Retina (tissue), 1 donor: ENCODE measurements at regions not wholly inside any gene's neighbourhood (a gene's known extent, or its start where the extent isn't known, plus 50 kb on each side); places are given as distances from the start of the nearest gene placed in this dataset.
A peak's percentile ranks its signal among the peaks of the same experiment; 100 is the strongest.

Experiments
- DNase-seq: peaks from one replicate; pipeline ENCODE4 v3.0.0-alpha.2; 2016

DNA sequence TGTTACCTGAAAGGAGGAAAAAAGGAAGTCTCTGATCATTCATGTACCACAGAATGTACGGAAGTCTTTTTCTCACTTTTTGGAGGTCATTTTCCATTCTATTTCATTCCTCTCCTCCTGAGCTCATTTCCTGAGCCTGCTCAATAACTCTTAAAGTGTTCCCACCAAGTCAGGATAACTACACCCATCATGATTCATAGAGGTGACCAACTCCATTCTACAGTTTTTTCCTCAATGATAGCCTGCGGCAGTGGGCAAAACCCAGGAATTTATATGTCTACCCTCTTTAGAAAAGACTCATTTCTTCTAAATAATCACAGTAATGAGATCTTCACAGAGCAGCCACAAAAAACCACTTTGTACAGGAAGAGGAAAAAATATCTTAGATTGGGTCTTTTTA is 372.5 kb downstream of the RBM43 start:
- no peak for DNase-seq

DNA sequence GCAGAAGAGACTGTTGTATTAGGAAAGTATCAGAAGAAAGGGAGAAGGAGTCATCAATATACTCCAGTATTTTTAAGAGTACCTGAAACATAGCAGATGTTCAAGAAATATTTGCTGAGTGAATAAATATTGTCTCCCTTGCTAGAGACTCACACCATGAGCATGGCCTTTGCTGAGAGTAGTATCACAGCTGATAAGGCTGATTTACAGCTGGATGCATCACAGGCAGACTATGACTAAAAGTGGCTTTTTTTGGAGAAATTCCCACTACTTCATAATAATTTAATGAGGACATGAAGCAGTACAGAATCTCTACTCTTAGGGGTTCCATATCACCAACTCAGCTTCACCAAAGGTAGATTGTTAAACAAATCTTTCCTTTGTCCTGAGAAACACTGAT is 373.3 kb downstream of the RBM43 start:
- DNase-seq: no peak

DNA sequence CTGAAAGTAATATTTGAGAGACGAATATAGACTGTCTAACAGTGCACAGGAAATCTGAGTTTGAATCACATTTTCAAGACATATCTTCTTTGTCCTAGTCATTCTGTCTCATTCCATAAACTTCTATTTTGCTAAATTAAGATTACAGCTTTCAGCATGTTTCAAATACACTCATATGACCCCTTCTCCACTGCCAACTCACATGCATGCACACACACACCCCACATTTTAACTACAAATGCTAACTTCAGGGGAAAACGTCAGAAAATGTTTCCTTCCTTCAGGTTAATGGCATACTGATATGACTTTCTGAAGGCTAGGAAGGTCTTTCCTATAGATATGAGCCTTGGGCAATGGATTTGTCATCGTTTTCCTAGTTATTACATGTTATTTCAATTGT is 373.7 kb downstream of the RBM43 start:
- DNase-seq: no peak

DNA sequence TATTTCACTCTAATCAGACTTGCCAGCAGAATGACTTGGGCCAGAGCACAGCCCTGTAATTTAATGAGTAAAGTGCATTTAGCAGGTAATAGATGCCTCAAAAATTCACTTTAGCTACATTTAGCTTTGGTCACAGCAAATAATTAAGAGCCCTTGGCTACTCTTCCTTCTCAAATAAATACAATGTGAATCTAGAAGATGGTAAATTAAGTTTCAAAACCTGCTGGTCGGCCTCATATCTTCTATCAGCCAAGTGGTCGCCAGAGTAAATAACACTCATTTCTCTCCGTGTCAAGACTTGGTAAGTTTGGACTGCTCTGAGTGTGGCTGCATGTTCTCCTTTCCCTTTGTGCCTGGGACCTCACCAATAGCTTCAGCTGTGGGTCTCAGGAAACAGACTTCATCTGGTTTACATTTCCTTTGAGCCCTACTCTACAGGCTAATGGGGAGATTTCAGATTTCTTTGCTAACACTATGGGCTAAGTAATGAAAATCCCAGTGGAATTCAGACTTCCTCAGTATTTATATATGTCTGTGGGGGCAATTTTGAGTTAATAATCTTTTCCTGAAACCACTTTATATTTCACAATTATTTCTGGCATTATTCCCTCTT is 375.8 kb downstream of the RBM43 start:
- DNase-seq: no peak

DNA sequence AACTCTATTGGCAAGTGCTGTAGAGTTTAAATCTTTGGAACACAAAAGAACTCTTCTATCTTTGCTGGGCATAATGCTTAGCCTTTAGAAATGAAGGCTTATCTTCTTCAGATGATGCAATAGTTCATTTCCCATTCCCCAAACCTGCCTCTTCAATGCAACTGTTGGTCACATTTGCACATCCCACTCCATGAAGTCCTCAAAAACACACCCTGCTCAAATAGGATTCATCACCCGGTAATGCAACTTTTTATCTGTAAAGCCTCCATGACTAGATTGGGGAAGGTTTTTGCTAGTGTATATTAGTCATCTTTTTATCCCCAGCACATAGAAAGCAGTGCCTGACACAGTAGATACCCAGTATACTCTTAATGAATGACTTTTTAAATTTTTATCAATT is 376.4 kb downstream of the RBM43 start:
- DNase-seq: no peak

DNA sequence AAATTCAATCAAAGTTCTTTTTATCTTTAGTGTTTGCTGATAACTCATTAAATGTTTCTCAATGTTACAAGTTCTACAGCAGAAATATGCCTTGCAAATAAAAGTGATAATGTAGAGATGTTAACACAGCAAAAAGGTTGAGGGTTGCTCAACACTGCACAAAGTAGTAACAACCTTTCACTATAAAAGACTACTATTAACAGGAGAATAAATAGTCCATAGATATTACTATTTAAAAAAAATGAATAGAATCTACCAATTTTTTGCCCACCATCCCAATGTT is 378.1 kb downstream of the RBM43 start:
- DNase-seq: no peak

DNA sequence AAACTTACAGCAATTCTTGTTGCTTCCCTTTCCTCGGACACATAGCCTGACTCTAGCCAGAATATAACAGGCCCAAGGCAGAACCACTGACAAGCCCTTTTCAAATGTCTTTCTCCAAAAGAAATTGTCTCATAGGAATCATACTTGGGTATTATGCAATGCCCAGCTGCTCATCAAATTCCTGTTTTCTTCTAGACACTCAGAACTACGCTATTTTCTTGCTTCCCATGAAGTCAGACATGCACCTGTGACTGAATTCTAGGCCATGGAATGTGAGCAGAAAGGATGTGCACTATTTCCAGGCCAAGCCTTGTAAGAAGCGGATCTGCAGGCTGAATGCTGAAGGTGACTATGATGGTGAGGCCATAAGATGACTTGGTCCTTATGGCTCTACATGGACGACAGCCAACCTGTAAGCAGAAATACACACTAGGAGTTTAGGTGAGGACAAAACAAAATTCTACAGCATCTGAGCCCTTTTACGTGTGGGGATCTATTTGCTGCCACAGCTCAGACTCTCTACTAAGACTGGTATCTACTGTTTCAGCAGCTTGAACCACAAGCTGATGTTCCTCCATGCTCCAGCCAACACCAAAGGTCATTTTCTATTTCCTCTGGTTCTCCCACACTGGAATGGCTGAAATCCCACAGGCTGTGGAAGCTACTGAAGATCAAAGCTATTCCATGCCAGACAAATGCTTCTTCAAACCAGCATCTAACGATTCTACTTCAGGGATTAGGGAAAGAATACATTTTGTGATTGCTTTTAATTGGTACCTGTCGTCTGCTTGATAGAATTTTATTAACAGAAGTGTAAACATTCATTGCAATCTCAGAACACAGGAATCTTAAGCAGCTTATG is 378.7 kb downstream of the RBM43 start:
- no peak for DNase-seq

DNA sequence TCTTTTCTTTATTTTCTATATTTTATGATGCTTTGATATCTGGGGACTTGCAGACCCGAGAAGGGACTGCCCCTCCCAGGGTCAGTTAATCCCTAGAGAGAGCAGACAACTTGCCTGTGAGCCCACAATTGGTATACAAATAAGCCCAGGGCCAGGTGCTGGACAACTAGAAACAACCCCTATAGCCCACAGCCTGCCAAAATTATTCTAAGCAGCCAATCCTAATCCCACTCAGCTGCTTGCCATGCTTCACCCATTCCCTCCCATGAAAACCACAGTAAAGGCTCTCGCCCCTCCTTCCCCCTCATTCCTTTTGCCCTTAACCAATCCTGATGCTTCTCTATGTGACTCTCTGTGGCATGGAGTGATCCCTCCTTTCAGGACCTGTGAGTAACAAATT is 380.7 kb downstream of the RBM43 start:
- DNase-seq: no peak

DNA sequence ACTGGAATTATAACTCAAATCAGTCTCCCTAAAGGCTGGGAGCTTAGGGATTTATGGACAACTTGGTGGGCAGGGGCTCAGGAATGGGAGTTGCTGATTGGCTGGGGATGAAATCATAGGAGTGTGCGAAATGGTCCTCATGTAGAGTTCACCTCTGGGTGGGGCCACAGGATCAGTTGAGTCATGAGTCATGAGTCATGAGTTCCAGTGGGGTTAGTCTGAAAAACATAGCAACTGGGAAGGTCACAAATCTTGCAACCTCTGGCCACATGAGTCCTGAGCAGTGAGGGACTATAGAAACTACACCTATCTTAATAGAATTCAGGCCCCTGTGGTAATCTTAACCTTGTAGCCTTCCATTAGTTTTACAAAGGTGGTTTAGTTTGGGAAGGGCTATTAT is 383.3 kb downstream of the RBM43 start:
- no peak for DNase-seq

DNA sequence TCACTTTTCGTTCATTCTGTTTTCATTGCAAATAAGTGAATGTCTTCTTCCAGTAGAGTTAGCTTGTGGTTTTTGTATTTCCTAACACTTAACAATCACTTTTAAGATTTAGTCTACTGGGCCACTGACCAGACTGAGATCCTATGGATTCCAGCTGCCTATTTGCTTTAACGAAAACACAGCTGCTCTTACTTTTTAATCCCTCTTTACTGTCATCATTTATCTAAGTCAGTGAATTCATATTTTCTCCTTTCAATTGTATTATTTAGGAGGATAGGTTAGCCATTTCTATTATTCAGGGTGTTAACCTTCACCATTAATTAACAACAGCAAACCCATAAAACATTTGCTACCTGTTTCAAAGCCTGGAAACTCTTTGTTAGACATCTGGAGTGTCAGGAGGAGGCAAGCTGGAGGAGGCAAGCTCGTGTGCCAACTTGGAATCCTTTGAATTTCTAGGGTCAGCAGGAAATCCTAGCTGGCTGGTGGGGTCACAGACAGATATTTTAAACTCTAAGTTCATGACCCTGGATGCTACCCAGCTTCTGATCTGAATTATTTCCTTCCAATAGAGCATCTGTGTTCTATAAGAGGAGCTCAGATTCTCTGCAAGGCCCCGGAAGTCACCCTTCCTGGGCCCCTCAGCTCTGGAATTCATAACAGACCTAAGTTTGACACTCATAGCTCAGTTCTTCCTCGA is 385.3 kb downstream of the RBM43 start:
- peak; percentile 17 for DNase-seq

DNA sequence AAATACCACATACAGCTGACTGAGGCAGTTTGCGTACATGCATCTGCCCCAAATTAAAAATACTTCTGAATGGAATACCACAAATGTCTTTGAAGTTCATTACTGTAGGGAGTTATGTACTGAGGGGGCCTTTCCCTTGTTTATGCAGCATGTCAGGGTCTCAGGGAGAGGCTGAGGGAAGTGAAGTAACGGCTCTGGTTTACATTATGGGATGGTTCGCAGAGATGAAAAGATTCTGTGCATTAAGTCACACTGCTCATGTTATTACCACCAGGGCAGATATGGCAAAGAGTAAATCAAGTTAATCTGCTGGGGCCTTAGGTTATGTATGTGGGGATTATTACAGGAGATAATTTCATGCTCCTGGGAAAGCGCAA is 385.9 kb upstream of the RND3 start:
- DNase-seq: no peak

DNA sequence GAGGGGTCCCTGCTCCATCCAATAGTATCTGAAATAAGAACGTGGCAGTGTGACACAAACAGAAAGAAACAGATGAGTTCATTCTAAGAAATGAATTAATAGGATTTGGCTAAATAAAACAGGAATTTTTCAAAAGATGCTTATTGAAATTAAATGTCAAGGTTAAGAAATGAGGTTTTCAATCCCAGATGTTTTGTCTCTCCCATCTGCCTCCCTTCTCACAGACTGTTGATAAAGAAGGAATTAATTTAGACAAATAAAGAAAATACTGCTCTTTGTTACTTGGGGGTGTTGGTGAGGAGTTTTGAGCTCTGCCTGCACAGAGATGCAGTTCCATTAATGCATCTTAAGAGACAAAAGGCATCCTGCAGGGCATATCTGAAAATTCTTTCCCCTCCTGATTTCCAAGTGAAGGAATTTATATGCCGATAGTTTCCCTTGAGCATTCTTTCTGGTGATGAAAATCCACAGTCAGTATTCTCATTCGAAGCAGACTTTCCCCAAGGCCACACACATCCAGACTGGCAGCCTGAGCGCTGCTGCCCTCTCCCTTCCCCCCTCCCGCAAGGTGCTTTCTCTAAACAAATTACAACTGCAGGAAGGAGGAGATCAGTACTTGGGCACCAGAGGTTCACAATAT is 385.4 kb upstream of the RND3 start:
- peak; percentile 51 for DNase-seq

DNA sequence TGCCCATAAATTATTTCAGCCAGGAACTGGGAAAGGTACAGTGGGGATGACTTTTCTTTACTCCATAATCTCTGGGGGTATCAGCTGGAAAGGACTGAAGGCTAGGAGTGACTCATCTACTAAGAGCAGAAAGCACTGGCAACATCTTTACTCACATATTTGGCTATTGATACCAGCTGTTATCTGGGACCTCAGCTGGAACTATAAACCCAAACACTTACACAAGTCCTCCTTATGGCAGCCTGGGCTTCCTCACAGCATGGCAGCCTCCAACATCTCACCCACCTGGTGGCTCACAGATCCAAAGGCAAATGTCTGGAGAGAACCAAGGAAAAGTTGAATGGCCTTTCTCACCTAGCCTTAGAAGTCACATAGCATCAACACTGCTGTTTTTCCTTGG is 379.0 kb upstream of the RND3 start:
- no peak for DNase-seq

DNA sequence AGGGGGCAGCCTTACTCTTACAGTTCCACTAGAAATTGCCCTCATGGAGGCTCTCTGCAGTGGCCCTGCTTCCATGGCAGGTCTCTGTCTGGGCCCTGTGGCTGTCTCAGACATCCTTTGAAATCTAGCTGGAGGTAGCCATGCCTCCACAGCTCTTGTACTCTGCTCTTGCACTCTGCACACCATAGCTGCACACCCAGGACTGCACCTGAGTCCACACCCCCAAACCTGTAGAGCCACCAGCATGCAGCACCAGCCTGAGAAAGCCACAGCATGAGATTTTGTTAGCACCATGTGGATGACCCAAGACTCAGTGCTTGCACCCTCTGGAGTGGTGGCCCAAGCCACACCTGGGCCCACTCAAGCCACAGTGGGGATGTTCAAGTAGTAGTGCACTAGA is 376.2 kb upstream of the RND3 start:
- DNase-seq: no peak

DNA sequence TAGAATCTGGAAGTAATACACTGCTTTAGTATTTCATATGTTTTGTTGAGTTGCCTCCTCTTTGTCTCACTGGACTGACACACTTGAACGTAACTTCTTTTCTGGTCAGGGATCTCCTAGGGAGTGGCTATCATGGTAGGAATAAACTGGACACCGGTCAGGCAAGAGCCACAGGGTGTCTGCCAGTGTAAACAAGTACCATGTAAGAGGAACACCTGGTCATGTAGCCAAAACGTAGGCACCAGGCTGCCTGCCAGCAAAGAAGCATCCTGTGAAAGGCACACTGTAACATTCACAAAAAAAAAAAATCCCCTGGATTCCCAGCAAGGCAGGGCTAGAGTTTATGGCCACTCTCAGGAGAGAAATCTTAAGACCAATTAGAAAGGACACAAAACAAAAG is 372.8 kb upstream of the RND3 start:
- no peak for DNase-seq

DNA sequence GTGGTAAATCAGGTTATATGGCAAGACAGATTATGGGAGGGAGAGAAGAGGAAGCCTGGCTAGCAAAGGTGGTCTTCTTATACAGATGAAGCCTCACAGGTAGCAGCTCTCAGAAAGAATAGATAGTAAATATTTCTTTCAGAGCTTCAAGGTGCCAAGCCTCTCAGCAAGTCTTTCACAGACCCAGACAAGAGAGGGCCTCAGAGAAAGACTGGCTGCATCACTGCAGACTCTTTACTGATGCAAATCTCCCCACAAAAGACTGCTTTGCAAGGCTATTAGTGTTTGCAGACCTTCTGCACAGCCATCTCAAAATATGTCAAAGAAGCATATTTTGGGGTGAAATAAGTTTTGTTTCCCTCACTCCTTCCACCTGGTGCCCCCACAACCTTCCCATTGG is 372.4 kb upstream of the RND3 start:
- DNase-seq: no peak

DNA sequence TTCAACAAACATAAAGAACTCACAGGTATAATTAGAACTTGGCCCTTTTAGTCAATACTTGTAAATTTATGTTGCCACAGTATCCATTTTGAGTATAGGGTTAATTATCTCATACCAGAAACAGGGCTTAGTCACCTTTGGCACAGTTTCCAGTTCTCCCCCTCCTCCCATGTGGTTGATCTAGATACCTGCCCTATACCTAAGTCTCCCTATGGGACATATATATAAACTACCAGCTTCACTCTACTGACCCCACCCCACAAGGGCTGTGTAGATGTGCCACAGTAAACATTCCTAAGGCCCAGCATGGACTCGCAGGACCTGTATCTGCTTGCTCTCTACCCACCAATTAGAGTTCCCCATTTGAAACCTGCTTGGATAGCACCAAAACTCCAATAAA is 371.7 kb upstream of the RND3 start:
- no peak for DNase-seq

DNA sequence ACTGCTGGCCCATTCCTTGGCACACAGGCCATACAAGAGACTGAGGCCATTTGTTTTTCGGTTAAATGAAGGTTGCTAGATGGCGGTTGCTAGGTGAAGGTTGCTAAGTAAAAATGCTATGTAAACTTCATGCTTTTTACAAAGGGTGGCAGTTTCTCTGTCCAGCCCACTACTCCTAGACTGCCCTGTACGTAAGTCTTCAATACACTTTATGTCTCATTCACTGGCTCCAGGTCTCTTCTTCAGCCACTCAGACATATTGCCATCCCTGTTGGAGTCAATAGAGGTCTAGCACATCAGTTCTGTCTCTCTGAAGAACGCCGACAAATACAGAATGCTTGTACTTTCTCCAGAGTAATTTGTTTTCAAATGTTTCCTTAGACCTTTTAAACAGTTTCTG is 370.9 kb upstream of the RND3 start:
- DNase-seq: no peak

DNA sequence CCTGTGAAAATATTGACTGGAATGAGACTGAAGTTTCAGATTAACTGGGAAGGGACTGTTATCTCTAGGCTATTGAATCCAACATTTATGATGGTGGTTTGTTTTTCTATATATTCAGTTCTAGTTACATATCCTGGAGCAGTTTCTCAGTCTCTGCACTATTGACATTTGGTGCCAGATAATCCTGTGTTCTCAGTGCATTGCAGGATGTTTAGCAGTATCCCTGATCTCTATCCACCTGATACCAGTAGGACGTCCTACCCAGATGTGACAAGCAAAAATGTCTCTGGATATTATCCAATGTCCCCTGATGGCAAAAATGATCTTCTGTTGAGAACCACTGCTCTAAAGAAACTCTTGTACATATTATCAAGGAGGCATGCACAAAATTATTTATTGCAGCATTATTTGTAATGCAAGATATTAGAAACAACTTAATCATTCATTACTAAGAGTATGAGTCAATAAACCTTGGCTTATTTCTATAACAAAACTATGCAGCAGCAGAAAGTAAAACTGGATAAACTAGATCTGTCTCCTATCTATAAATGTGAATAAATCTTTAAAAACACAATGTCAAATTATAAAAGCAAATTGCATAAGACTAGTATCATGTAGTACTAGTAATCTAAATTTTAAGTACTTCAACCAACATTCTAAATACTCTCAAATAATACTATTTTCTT is 369.3 kb upstream of the RND3 start:
- DNase-seq: no peak

DNA sequence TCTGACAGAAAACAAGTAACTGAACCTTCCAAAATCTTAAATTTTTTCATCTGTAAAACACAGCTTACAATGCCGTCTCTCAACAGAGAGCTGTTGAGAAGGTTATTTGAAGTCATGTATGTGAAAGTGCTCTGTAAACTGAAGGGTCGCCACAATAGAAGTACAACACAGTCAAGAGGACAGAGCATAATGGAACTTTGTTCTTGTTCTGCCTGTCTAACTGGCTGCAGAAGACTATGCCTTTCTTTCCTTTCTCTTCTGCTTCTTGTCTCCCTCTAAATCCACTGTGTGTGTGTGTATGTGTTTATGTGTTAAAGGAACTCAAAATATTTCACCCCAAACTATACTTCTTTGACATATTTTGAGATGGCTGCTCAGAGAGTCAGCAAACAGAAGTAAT is 365.8 kb upstream of the RND3 start:
- DNase-seq: no peak

DNA sequence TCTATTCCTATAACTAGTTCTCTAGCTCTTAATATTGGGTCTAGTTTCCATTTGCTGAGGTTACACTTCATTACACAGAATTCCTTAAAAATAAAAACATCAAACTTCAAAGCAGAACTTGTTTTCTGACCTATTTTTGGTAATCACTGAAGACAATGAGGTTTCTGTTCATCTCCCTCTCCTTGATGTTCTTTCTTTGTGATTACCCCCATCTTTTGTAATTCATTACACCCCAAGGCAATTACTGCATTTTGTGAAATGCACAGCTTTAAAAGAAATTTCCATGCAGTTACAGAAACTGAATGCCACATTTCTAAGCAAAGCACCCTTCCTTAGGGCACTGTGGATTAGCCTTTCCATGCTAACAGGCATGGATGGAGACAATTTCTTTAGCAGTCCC is 363.2 kb upstream of the RND3 start:
- DNase-seq: no peak

DNA sequence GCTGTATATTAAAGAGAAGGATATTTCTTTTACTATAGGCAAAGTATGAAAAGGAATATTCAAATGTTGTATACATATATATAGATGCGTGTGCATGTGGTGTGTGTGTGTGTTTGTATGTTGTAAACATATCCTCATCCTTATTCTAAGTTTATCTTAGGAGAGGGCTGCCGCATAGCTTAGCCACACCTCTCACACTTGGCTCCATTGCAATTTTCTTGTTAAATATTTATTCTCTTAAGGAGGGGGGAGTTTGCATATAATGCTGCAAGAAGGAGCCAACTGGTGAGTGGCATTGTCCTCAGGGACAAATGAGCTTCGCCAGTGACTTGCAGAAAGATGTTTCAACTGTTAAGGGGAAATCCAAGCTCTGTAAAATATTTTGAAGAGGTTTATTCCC is 360.1 kb upstream of the RND3 start:
- DNase-seq: no peak

DNA sequence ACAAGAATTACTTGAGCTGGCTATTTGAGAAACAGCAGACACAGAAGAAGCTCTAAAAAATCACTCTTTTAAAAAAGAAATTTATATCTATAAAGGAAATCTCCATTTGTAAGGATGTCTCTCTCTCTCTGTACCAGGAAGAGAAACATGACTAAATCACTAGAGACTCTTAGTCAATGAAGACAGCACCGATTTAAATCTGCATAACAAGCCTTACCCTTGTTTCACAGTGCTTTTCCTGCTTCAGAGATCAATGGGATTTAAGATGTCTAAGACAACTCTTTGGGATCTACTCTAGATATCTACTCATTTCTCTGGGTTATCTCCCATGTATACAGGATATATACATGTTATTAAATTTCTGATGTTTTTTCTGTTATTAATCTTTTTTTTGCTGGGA is 359.2 kb upstream of the RND3 start:
- no peak for DNase-seq
